ENCODE measurements at regions not wholly inside any gene's neighbourhood (a gene's known extent, or its start where the extent isn't known, plus 50 kb on each side); places are given as distances from the start of the nearest gene placed in this dataset.

- DNase-seq (ENCODE audit: low read depth) = no peak
- no peak for TF ChIP-seq CTCF (conservative IDR thresholded peaks at IDR 0.05; ENCODE audit: low read depth, low read length)
- no peak overlapping the region for H3K4me3 ChIP-seq (ENCODE audit: low read depth, low read length)
These were observed 1040.0 kb downstream of the FAT4 start for GRCh38 chr4:126354784-126355183.

GRCh38 chr4:126358041-126358440 is 1043.3 kb downstream of the FAT4 start:
- H3K4me3 ChIP-seq (ENCODE audit: low read depth, low read length) = no peak overlapping the region
- TF ChIP-seq CTCF (conservative IDR thresholded peaks at IDR 0.05; ENCODE audit: low read depth, low read length) = no peak
- no peak for DNase-seq (ENCODE audit: low read depth)

GRCh38 chr4:126361287-126361686 is 1046.5 kb downstream of the FAT4 start:
- no peak for TF ChIP-seq CTCF (conservative IDR thresholded peaks at IDR 0.05; ENCODE audit: low read depth, low read length)

GRCh38 chr4:126364311-126364911 is 1049.7 kb downstream of the FAT4 start:
- no peak for DNase-seq (ENCODE audit: low read depth)
- no peak for TF ChIP-seq CTCF (conservative IDR thresholded peaks at IDR 0.05; ENCODE audit: low read depth, low read length)
- no peak overlapping the region for H3K4me3 ChIP-seq (ENCODE audit: low read depth, low read length)

More at GRCh38 chr4:126361287-126361686, 1046.5 kb downstream of the FAT4 start:
- H3K4me3 ChIP-seq (ENCODE audit: low read depth, low read length) = no peak overlapping the region
- DNase-seq (ENCODE audit: low read depth) = no peak

GRCh38 chr4:126369076-126369475 is 1054.3 kb downstream of the FAT4 start:
- H3K4me3 ChIP-seq (ENCODE audit: low read depth, low read length) = no peak overlapping the region
- TF ChIP-seq CTCF (conservative IDR thresholded peaks at IDR 0.05; ENCODE audit: low read depth, low read length) = no peak
- no peak for DNase-seq (ENCODE audit: low read depth)

- no peak for TF ChIP-seq CTCF (conservative IDR thresholded peaks at IDR 0.05; ENCODE audit: low read depth, low read length)
- no peak overlapping the region for H3K4me3 ChIP-seq (ENCODE audit: low read depth, low read length)
- no peak for DNase-seq (ENCODE audit: low read depth)
These were observed 1057.9 kb downstream of the FAT4 start for GRCh38 chr4:126372634-126373033.

- TF ChIP-seq CTCF (conservative IDR thresholded peaks at IDR 0.05; ENCODE audit: low read depth, low read length) = no peak
These were observed 1060.8 kb downstream of the FAT4 start for GRCh38 chr4:126375462-126376054.

More at GRCh38 chr4:126375462-126376054, 1060.8 kb downstream of the FAT4 start:
- DNase-seq (ENCODE audit: low read depth) = no peak
- no peak overlapping the region for H3K4me3 ChIP-seq (ENCODE audit: low read depth, low read length)
